GM12864 (cell line): ENCODE measurements at regions not wholly inside any gene's neighbourhood (a gene's known extent, or its start where the extent isn't known, plus 50 kb on each side); places are given as distances from the start of the nearest gene placed in this dataset.

Experiments used
- DNase-seq: peaks from one replicate; pipeline ENCODE4 v3.0.0-alpha.2; 2011; ENCODE audit warnings: low read depth
- H3K4me3 ChIP-seq: 2 replicates; pipeline ENCODE4 v1.5.1; 2011; ENCODE audit warnings: mild to moderate bottlenecking, low read depth, low read length, control low read depth
- TF ChIP-seq, protein P1 (sequence below): IDR thresholded peaks from 2 replicates; pipeline ENCODE4 v1.5.1; 2011; ENCODE audit warnings: low read depth, mild to moderate bottlenecking, moderate library complexity, low read length, control low read depth, inconsistent platforms; ENCODE audit errors: missing control alignments

DNA sequence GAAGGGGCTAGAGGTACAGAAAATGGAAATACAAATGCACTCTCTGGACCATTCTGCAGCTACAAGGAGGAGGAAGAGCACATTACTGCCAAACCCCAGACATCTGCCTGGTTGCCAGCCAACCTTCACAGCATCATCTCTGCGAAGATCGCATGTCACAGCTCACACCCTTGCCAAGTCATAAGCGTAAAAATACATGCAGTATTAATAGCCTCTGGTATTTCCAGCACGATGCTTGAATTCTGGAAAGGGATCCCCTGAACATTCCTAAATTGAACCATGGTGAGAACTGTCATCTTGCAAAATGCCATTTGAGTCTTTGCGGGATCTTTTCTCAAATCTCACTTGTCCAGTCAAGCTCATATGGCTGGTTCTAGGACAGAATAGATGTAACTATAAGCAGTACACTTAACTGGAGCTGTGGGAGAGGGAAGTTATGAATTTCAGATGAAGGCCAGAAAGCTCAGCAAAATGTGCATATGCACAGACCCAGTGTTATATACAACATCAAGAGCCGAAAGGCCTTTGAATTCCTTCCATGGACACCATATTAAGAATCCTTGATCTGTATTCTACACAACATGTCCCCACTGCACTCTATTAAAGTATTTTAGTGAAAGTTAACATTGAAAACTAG lies 211.6 kb downstream of the DUSP6 start:
- TF ChIP-seq, protein P1, sequence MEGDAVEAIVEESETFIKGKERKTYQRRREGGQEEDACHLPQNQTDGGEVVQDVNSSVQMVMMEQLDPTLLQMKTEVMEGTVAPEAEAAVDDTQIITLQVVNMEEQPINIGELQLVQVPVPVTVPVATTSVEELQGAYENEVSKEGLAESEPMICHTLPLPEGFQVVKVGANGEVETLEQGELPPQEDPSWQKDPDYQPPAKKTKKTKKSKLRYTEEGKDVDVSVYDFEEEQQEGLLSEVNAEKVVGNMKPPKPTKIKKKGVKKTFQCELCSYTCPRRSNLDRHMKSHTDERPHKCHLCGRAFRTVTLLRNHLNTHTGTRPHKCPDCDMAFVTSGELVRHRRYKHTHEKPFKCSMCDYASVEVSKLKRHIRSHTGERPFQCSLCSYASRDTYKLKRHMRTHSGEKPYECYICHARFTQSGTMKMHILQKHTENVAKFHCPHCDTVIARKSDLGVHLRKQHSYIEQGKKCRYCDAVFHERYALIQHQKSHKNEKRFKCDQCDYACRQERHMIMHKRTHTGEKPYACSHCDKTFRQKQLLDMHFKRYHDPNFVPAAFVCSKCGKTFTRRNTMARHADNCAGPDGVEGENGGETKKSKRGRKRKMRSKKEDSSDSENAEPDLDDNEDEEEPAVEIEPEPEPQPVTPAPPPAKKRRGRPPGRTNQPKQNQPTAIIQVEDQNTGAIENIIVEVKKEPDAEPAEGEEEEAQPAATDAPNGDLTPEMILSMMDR = no peak
- DNase-seq = no peak
- H3K4me3 ChIP-seq = no peak overlapping the region

DNA sequence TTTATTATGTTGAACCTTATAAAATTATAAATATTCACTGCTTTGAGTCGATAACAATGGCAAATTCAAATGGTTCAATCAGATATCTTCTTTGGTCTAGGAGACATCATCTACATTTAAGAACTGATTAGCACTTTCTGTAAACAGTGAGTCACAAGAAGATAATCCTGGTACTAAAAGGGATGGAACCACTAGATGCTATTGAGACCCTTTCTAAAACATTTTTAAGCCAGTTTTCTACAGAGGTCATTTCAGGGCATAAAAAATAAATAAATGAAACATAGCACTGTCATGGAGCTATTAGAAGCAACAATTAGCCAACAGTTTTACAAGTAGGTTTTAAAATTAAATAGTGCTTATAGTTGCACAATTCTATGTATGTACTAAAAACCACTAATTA lies 212.2 kb downstream of the DUSP6 start:
- TF ChIP-seq, protein P1 = no peak

DNA sequence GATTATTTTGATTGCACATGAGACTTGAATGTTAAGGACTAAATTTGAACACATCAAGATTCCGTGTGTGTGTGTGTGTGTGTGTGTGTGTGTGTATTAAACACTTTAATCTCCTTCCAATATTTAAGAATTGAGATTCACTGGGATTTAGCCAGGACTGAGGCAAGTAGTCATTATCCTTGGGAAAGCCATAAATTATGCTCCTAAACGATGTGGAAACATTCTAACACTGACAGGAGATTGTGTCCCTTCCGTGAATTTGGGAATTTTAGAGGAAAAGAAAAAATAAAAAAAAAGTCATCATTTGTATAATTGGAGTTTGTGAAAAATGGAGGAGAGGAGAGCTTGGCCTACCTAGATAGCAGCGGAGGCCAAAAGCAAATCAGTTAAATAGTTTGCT lies 212.9 kb downstream of the DUSP6 start:
- TF ChIP-seq, protein P1 = no peak
- DNase-seq = no peak
- H3K4me3 ChIP-seq = no peak overlapping the region

More for the DNA sequence above, 212.2 kb downstream of the DUSP6 start:
- no peak for DNase-seq
- no peak overlapping the region for H3K4me3 ChIP-seq

DNA sequence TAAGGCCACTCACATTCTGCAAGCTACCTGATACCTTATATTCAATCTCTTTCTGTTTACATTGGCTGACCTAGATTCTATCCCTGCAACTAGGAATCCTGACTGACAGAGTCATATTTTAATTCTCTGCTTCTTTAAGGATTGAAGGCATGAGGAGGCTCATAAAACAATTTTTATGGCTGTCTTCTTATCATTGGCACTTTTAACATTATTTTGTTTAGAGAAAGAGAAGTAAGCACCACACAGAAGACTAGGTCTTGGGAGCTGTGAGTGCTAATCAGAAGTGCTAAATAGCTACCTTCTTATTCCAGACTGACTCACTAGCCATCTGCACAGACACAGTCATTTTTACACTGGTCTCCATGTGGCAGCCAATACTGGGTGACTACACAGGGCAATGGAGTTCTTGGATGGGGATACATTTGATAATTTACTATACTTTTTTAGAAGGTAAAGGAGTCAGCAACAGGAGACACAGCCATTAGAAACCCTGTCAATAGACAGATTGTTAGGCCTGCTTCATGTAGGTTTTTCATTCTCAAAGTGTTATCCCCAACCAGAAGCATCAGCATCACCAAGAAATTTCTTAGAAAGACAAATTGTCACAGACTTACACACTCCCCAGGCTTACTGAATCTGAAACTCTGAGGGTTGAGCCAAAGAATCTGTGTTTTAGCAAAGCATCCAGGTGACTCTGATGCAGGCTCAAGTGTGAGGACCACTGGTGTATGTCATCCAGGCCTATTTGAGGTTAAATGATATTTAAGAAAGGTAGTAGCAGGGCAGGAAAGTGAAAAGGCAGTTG lies 214.1 kb downstream of the DUSP6 start:
- no peak for DNase-seq
- TF ChIP-seq, protein P1 = no peak
- H3K4me3 ChIP-seq = no peak overlapping the region

DNA sequence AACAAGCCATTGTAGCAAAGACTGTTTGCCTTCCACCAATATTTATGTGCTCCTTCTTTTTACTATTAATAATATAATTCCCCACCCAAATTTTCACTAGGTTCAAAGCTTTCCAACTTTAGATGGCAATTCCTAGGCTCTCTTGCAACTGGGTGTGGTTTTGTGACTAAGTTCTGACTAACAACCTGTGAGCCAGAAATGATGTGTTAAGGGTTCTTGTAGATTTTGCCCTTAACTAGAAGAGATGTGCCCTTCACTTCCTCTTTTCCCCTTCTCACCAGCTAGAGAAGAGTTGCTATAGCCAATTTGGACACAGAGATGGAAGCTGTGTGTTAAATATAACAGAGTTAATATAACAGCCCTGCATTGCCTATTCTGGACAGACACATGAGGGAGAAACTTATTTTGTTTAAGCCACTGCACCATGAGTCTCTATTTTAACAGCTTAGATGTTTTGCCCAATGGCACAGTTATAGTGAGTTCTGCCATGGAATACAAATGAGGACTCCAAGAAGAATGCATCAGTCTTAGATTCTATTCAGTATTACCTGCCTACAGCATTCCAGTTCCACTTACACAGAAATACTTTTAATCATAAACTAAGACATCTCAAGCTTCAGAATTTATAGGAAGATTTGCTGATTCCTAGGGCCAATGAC lies 216.2 kb downstream of the DUSP6 start:
- TF ChIP-seq, protein P1 = no peak
- no peak overlapping the region for H3K4me3 ChIP-seq
- DNase-seq = no peak

DNA sequence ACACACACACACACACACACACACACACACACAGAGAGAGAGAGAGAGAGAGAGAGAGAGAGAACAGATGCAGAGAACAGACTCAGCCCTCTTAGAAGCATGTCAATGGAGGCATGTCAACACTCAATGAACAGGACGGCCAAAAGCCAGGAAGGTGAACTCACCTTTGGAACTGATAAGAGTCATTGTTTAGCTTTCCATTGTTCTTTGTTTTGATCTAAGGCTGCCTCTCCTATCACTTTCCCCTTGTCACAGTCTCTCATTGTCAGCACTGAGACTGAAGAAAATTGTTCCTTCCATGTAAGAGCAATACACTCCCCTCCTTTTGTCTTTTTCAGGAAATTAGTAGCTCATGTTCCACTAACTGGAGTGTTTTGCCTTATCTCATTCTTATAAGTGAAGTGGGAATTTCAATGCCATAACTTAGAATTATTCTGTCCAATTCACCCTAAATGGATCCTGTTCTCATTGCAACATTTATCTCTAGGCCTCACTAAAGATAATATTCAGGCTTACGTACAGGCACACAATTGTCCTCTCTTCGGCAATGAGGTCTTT lies 218.0 kb downstream of the DUSP6 start:
- TF ChIP-seq, protein P1 = no peak
- DNase-seq = no peak
- no peak overlapping the region for H3K4me3 ChIP-seq
